ENCODE measurements at regions not wholly inside any gene's neighbourhood (a gene's known extent, or its start where the extent isn't known, plus 50 kb on each side); places are given as distances from the start of the nearest gene placed in this dataset.

GRCh38 chr4:35201403-35201802 is 1042.9 kb downstream of the ARAP2 start (continued):
- no peak for TF ChIP-seq CHD7 (IDR thresholded peaks at IDR 0.05; ENCODE audit: insufficient replicate concordance, low read length)
